ENCODE measurements at regions not wholly inside any gene's neighbourhood (a gene's known extent, or its start where the extent isn't known, plus 50 kb on each side); places are given as distances from the start of the nearest gene placed in this dataset.

- TF ChIP-seq EZH2phosphoT487 (IDR thresholded peaks at IDR 0.05; ENCODE audit: insufficient read depth, low read depth) (no peak), EZH2 (IDR thresholded peaks at IDR 0.05; ENCODE audit: insufficient read depth, poor library complexity, severe bottlenecking) (no peak)
These were observed 331.5 kb downstream of the NKX6-1 start for GRCh38 chr4:84167564-84167963.
